Mesenchymal stem cell (in vitro differentiated cells and primary cell): ENCODE measurements at regions not wholly inside any gene's neighbourhood (a gene's known extent, or its start where the extent isn't known, plus 50 kb on each side); places are given as distances from the start of the nearest gene placed in this dataset.

Source experiments
- DNase-seq: peaks from one replicate; pipeline ENCODE4 v3.0.0-alpha.2; 2013
- H2AFZ ChIP-seq: one replicate; pipeline ENCODE4 v1.6.1; 2013; ENCODE audit warnings: low read depth, mild to moderate bottlenecking, control low read depth, inconsistent platforms, low read length, moderate library complexity
- H2AK5ac ChIP-seq: 2 replicates; pipeline ENCODE4 v1.6.1; 2013; ENCODE audit warnings: low read length, moderate library complexity, mild to moderate bottlenecking, inconsistent platforms; ENCODE audit not compliant: severe bottlenecking
- H2BK120ac ChIP-seq: one replicate; pipeline ENCODE4 v1.6.1; 2013; ENCODE audit warnings: low read depth, mild to moderate bottlenecking, inconsistent platforms, low read length, moderate library complexity
- H2BK12ac ChIP-seq, 2 experiments: one replicate each; pipeline ENCODE4 v1.6.1; 2013; ENCODE audit warnings: inconsistent platforms in 2 of 2, low read length in 2 of 2, mild to moderate bottlenecking in 2 of 2, moderate library complexity in 2 of 2, control low read depth in 1 of 2
- H2BK15ac ChIP-seq: one replicate; pipeline ENCODE4 v1.6.1; 2013; ENCODE audit warnings: mild to moderate bottlenecking, low read depth, inconsistent platforms; ENCODE audit not compliant: poor library complexity, severe bottlenecking
- H2BK5ac ChIP-seq: 2 replicates; pipeline ENCODE4 v1.6.1; 2013; ENCODE audit warnings: low read depth, mild to moderate bottlenecking, low read length, control low read depth, inconsistent platforms; ENCODE audit not compliant: poor library complexity, severe bottlenecking
- H3K14ac ChIP-seq, 2 experiments: one replicate each; pipeline ENCODE4 v1.6.1; 2013; ENCODE audit warnings: inconsistent platforms in 2 of 2, low read length in 2 of 2, control low read depth in 1 of 2, mild to moderate bottlenecking in 1 of 2, moderate library complexity in 1 of 2
- H3K18ac ChIP-seq, 2 experiments: one replicate each; pipeline ENCODE4 v1.6.1; 2013; ENCODE audit warnings: inconsistent platforms in 2 of 2, low read length in 2 of 2, control low read depth in 1 of 2, low read depth in 1 of 2, mild to moderate bottlenecking in 1 of 2
- H3K23ac ChIP-seq, 2 experiments: one replicate each; pipeline ENCODE4 v1.6.1; 2013; ENCODE audit warnings: inconsistent platforms in 2 of 2, low read length in 2 of 2, mild to moderate bottlenecking in 2 of 2, moderate library complexity in 2 of 2, control low read depth in 1 of 2
- H3K27ac ChIP-seq: 2 replicates; pipeline ENCODE4 v1.5.1; 2013; ENCODE audit warnings: mild to moderate bottlenecking, moderate library complexity, low read length, control low read depth, inconsistent platforms; ENCODE audit not compliant: poor library complexity, severe bottlenecking
- H3K27me3 ChIP-seq, 2 experiments: 2 replicates each; pipeline versions ENCODE4 v1.6.1 to v1.7.0; 2013; ENCODE audit warnings: low read length in 2 of 2, mild to moderate bottlenecking in 2 of 2, moderate library complexity in 2 of 2, control low read depth in 1 of 2, inconsistent platforms in 1 of 2; ENCODE audit not compliant: control insufficient read depth in 1 of 2, insufficient read depth in 1 of 2
- H3K36me3 ChIP-seq, 2 experiments: 2 replicates each; pipeline versions ENCODE4 v1.6.1 to v1.7.0; 2013; ENCODE audit warnings: low read length in 2 of 2, control low read depth in 1 of 2, inconsistent platforms in 1 of 2, low read depth in 1 of 2, mild to moderate bottlenecking in 1 of 2; ENCODE audit not compliant: insufficient read depth in 2 of 2, control insufficient read depth in 1 of 2
- H3K4ac ChIP-seq, 2 experiments: one replicate each; pipeline ENCODE4 v1.6.1; 2013; ENCODE audit warnings: inconsistent platforms in 2 of 2, low read length in 2 of 2, mild to moderate bottlenecking in 2 of 2, moderate library complexity in 2 of 2, control low read depth in 1 of 2, low read depth in 1 of 2
- H3K4me1 ChIP-seq: 2 replicates; pipeline ENCODE4 v1.6.1; 2013; ENCODE audit warnings: low read depth, low read length, control low read depth; ENCODE audit not compliant: control insufficient read depth, insufficient read depth
- H3K4me2 ChIP-seq: 2 replicates; pipeline ENCODE4 v1.6.1; 2013; ENCODE audit warnings: low read length, mild to moderate bottlenecking, inconsistent platforms; ENCODE audit not compliant: poor library complexity, severe bottlenecking
- H3K4me3 ChIP-seq, 2 experiments: 2 replicates each; pipeline versions ENCODE4 v1.5.1 to v1.7.0; 2013; ENCODE audit warnings: low read length in 2 of 2, mild to moderate bottlenecking in 2 of 2, control low read depth in 1 of 2, low read depth in 1 of 2; ENCODE audit not compliant: insufficient read depth in 1 of 2
- H3K79me1 ChIP-seq: replicated peaks from 2 replicates; pipeline ENCODE4 v1.6.1; 2013; ENCODE audit warnings: mild to moderate bottlenecking, control low read depth, low read length, inconsistent platforms; ENCODE audit not compliant: poor library complexity, severe bottlenecking
- H3K9ac ChIP-seq: 2 replicates; pipeline ENCODE4 v1.7.0; 2013; ENCODE audit warnings: mild to moderate bottlenecking, low read length, moderate library complexity
- H3K9me3 ChIP-seq: 2 replicates; pipeline ENCODE4 v1.7.0; 2013; ENCODE audit warnings: mild to moderate bottlenecking, low read length; ENCODE audit not compliant: control insufficient read depth
- H4K8ac ChIP-seq: one replicate; pipeline ENCODE4 v1.6.1; 2013; ENCODE audit warnings: inconsistent platforms, mild to moderate bottlenecking, low read length, moderate library complexity
- H4K91ac ChIP-seq: one replicate; pipeline ENCODE4 v1.6.1; 2013; ENCODE audit warnings: mild to moderate bottlenecking, low read length, inconsistent platforms
- WGBS: methylation state at CpG from one replicate; pipeline ENCODE4 v1.1.7; 2013; ENCODE audit warnings: mixed read lengths; 5-methylcytosine and 5-hydroxymethylcytosine counted together

DNA sequence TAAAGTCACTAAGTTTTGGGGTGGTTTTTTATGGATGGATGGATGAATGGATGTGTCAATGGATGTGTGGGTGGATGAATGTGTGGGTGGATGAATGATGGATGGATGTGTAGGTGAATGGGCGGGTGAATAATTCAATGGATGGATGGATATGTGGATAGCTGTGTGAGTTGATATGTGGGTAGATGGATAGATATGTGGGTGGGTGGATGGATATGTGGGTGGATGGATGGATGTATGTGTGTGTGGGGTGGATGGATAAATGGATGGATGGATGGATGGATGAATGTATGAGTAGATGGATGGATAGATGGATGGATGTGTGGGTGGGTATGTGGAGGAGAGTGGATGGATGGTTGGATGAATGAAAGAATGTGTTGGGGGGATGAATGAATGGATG is 310.1 kb upstream of the C16orf82 start:
- H3K18ac ChIP-seq: no peak overlapping the region
- no peak overlapping the region for H2BK12ac ChIP-seq
- no peak overlapping the region for H4K8ac ChIP-seq
- no peaks in the 10 kb centered on the region for H3K27me3 ChIP-seq
- H3K4me2 ChIP-seq: no peak overlapping the region
- no peak overlapping the region for H2BK120ac ChIP-seq
- no peak overlapping the region for H2AK5ac ChIP-seq
- no peak overlapping the region for H2BK15ac ChIP-seq
- H2BK5ac ChIP-seq: no peak overlapping the region
- no peak overlapping the region for H3K14ac ChIP-seq
- no peaks in the 10 kb centered on the region for H3K9me3 ChIP-seq
- no peak overlapping the region for H3K27ac ChIP-seq
- H3K36me3 ChIP-seq: no peaks in the 10 kb centered on the region
- no peak overlapping the region for H3K9ac ChIP-seq
- WGBS: 0% methylated on average over 1 of the region's 1 CpG
- no peaks in the 10 kb centered on the region for H3K4me1 ChIP-seq
- H3K4ac ChIP-seq: no peak overlapping the region
- no peak overlapping the region for H3K4me3 ChIP-seq
- H4K91ac ChIP-seq: no peak overlapping the region
- H3K79me1 ChIP-seq: no peaks in the 10 kb centered on the region
- H3K23ac ChIP-seq: no peak overlapping the region
- H2AFZ ChIP-seq: no peak overlapping the region
- DNase-seq: no peak

- H4K8ac ChIP-seq: no peak overlapping the region
- no peak for DNase-seq
- H3K27me3 ChIP-seq: peaks cover 0 to 5% of the 10 kb centered on the region in 2 experiments
- H2BK12ac ChIP-seq: no peak overlapping the region
- H2AK5ac ChIP-seq: no peak overlapping the region
- no peak overlapping the region for H2BK120ac ChIP-seq
- H3K4me1 ChIP-seq: no peaks in the 10 kb centered on the region
- H3K14ac ChIP-seq: no peak overlapping the region
- no peak overlapping the region for H3K4me2 ChIP-seq
- H4K91ac ChIP-seq: no peak overlapping the region
- 90% methylated on average over 5 of the region's 8 CpGs for WGBS
- H3K9me3 ChIP-seq: no peaks in the 10 kb centered on the region
- no peak overlapping the region for H3K27ac ChIP-seq
- no peaks in the 10 kb centered on the region for H3K36me3 ChIP-seq
- no peak overlapping the region for H2BK15ac ChIP-seq
- H2AFZ ChIP-seq: no peak overlapping the region
- H3K4ac ChIP-seq: no peak overlapping the region
- no peak overlapping the region for H3K23ac ChIP-seq
- no peak overlapping the region for H3K18ac ChIP-seq
- no peak overlapping the region for H3K4me3 ChIP-seq
- H3K79me1 ChIP-seq: no peaks in the 10 kb centered on the region
- no peak overlapping the region for H2BK5ac ChIP-seq
- H3K9ac ChIP-seq: no peak overlapping the region
These were observed 304.1 kb upstream of the C16orf82 start for GRCh38 chr16:26762594-26762993.

DNA sequence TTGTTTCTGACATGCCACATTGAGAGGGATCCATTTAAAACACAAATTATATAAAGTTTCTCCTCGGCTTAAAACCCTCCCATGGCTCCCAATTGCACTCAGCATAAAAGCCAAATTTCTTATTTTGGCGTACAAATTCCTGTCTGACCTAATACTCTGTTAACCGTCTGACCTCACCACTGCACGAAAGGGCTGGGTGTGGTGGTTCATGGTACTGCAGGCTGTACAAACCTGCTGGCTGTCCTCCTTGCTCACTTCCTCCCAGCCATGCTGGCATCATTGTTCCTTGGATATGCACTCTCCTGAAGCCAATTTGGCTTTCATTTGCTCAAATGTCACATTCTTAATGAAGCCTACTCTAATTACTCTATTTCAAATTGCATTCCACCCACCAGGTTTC is 301.6 kb upstream of the C16orf82 start:
- Histone ChIP-seq H2BK5ac (no peak overlapping the region), H3K27me3 (peaks cover 0 to 8% of the 10 kb centered on the region in 2 experiments), H3K4me1 (no peaks in the 10 kb centered on the region), H3K23ac (no peak overlapping the region), H3K18ac (no peak overlapping the region), H3K14ac (no peak overlapping the region), H3K36me3 (no peaks in the 10 kb centered on the region), H2BK120ac (no peak overlapping the region), H3K27ac (no peak overlapping the region), H3K9ac (no peak overlapping the region), H2AK5ac (no peak overlapping the region), H2BK15ac (no peak overlapping the region), H3K4ac (no peak overlapping the region), H3K4me2 (no peak overlapping the region), H4K91ac (no peak overlapping the region), H2AFZ (no peak overlapping the region), H3K9me3 (no peaks in the 10 kb centered on the region), H2BK12ac (no peak overlapping the region), H4K8ac (no peak overlapping the region), H3K79me1 (no peaks in the 10 kb centered on the region), H3K4me3 (no peak overlapping the region)
- no peak for DNase-seq
- WGBS: 39% methylated on average over 4 of the region's 4 CpGs

GRCh38 chr16:26768385-26769010 is 298.2 kb upstream of the C16orf82 start:
- Histone ChIP-seq H3K27ac (no peak overlapping the region), H3K36me3 (no peaks in the 10 kb centered on the region), H2AK5ac (no peak overlapping the region), H3K9ac (no peak overlapping the region), H4K91ac (no peak overlapping the region), H3K23ac (no peak overlapping the region), H3K9me3 (no peaks in the 10 kb centered on the region), H3K4me1 (no peaks in the 10 kb centered on the region), H3K4me3 (no peak overlapping the region), H3K27me3 (peaks cover 0 to 11% of the 10 kb centered on the region in 2 experiments), H3K4me2 (no peak overlapping the region), H2BK120ac (no peak overlapping the region), H3K18ac (no peak overlapping the region), H2BK5ac (no peak overlapping the region), H2BK15ac (no peak overlapping the region), H2BK12ac (no peak overlapping the region), H2AFZ (no peak overlapping the region), H3K4ac (no peak overlapping the region), H3K79me1 (no peaks in the 10 kb centered on the region), H4K8ac (no peak overlapping the region), H3K14ac (no peak overlapping the region)
- DNase-seq: no peak
- 84% methylated on average over 7 of the region's 9 CpGs for WGBS
